ENCODE measurements at regions not wholly inside any gene's neighbourhood (a gene's known extent, or its start where the extent isn't known, plus 50 kb on each side); places are given as distances from the start of the nearest gene placed in this dataset.

- H3K4me3 ChIP-seq (ENCODE audit: insufficient read depth, low read length, poor library complexity, severe bottlenecking), result no peak overlapping the region
- no peaks in the 10 kb centered on the region for H3K79me2 ChIP-seq (ENCODE audit: insufficient read depth, low read length)
- no peaks in the 10 kb centered on the region for H3K27me3 ChIP-seq (ENCODE audit: low read length)
- no peak overlapping the region for H3K27ac ChIP-seq (ENCODE audit: low read depth, low read length)
- no peaks in the 10 kb centered on the region for H3K36me3 ChIP-seq (ENCODE audit: low read length)
- H4K20me1 ChIP-seq (ENCODE audit: low read depth, low read length), result no peaks in the 10 kb centered on the region
- TF ChIP-seq EZH2phosphoT487 (conservative IDR thresholded peaks at IDR 0.05; ENCODE audit: low read length) (no peak), CTCF (IDR thresholded peaks at IDR 0.05; ENCODE audit: insufficient read depth, low read length, poor library complexity, severe bottlenecking) (no peak)
- H3K9ac ChIP-seq (ENCODE audit: low read length), result no peak overlapping the region
- no peaks in the 10 kb centered on the region for H3F3A ChIP-seq (ENCODE audit: insufficient read depth)
- no peaks in the 10 kb centered on the region for H3K9me2 ChIP-seq (replicated peaks; ENCODE audit: insufficient read depth, low read length)
- H3K4me2 ChIP-seq (ENCODE audit: low read depth, low read length, poor library complexity, severe bottlenecking), result no peak overlapping the region
- no peaks in the 10 kb centered on the region for H3K9me3 ChIP-seq (ENCODE audit: insufficient read depth, low read length)
- H2AFZ ChIP-seq (ENCODE audit: low read depth, low read length, severe bottlenecking), result no peak overlapping the region
These were observed 425.5 kb upstream of the SEMA6D start for GRCh38 chr15:47291767-47292166.

GRCh38 chr15:47292638-47293190 lies 424.6 kb upstream of the SEMA6D start:
- H3K4me3 ChIP-seq (ENCODE audit: insufficient read depth, low read length, poor library complexity, severe bottlenecking), result no peak overlapping the region
- no peak overlapping the region for H3K27ac ChIP-seq (ENCODE audit: low read depth, low read length)
- no peak overlapping the region for H3K9ac ChIP-seq (ENCODE audit: low read length)
- no peaks in the 10 kb centered on the region for H3K79me2 ChIP-seq (ENCODE audit: insufficient read depth, low read length)
- no peaks in the 10 kb centered on the region for H4K20me1 ChIP-seq (ENCODE audit: low read depth, low read length)
- no peaks in the 10 kb centered on the region for H3K27me3 ChIP-seq (ENCODE audit: low read length)
- no peak overlapping the region for H2AFZ ChIP-seq (ENCODE audit: low read depth, low read length, severe bottlenecking)
- no peaks in the 10 kb centered on the region for H3K36me3 ChIP-seq (ENCODE audit: low read length)
- H3F3A ChIP-seq (ENCODE audit: insufficient read depth), result no peaks in the 10 kb centered on the region
- TF ChIP-seq EZH2phosphoT487 (conservative IDR thresholded peaks at IDR 0.05; ENCODE audit: low read length) (no peak), CTCF (IDR thresholded peaks at IDR 0.05; ENCODE audit: insufficient read depth, low read length, poor library complexity, severe bottlenecking) (no peak)
- H3K9me3 ChIP-seq (ENCODE audit: insufficient read depth, low read length), result no peaks in the 10 kb centered on the region
- H3K4me2 ChIP-seq (ENCODE audit: low read depth, low read length, poor library complexity, severe bottlenecking), result no peak overlapping the region
- no peaks in the 10 kb centered on the region for H3K9me2 ChIP-seq (replicated peaks; ENCODE audit: insufficient read depth, low read length)

- no peak overlapping the region for H3K4me3 ChIP-seq (ENCODE audit: insufficient read depth, low read length, poor library complexity, severe bottlenecking)
- no peaks in the 10 kb centered on the region for H3K9me3 ChIP-seq (ENCODE audit: insufficient read depth, low read length)
- no peaks in the 10 kb centered on the region for H3K27me3 ChIP-seq (ENCODE audit: low read length)
- H3K79me2 ChIP-seq (ENCODE audit: insufficient read depth, low read length), result no peaks in the 10 kb centered on the region
- no peak overlapping the region for H3K9ac ChIP-seq (ENCODE audit: low read length)
- no peaks in the 10 kb centered on the region for H3K9me2 ChIP-seq (replicated peaks; ENCODE audit: insufficient read depth, low read length)
- no peak overlapping the region for H2AFZ ChIP-seq (ENCODE audit: low read depth, low read length, severe bottlenecking)
- no peaks in the 10 kb centered on the region for H3F3A ChIP-seq (ENCODE audit: insufficient read depth)
- H3K27ac ChIP-seq (ENCODE audit: low read depth, low read length), result no peak overlapping the region
- H3K4me2 ChIP-seq (ENCODE audit: low read depth, low read length, poor library complexity, severe bottlenecking), result no peak overlapping the region
- no peaks in the 10 kb centered on the region for H4K20me1 ChIP-seq (ENCODE audit: low read depth, low read length)
- TF ChIP-seq CTCF (IDR thresholded peaks at IDR 0.05; ENCODE audit: insufficient read depth, low read length, poor library complexity, severe bottlenecking) (no peak), EZH2phosphoT487 (conservative IDR thresholded peaks at IDR 0.05; ENCODE audit: low read length) (no peak)
- H3K36me3 ChIP-seq (ENCODE audit: low read length), result no peaks in the 10 kb centered on the region
These were observed 423.7 kb upstream of the SEMA6D start for GRCh38 chr15:47293466-47294162.

All from SU-DHL-6 (cell line).